Liver (tissue), 3 donors: ENCODE measurements at regions not wholly inside any gene's neighbourhood (a gene's known extent, or its start where the extent isn't known, plus 50 kb on each side); places are given as distances from the start of the nearest gene placed in this dataset.

Source experiments
- CTCF ChIP-seq: fragments of 150-350 bp; IDR thresholded peaks from 2 replicates; pipeline ENCODE4 v1.5.1; 2017; ENCODE audit warnings: improper control_type of control experiment, low read depth, low read length; ENCODE audit not compliant: missing input control
- JUND ChIP-seq, 2 donors: IDR thresholded peaks; 2 replicates each; pipeline ENCODE4 v1.6.1; 2016; ENCODE audit warnings: antibody characterized with exemption in 2 of 2
- MAX ChIP-seq: IDR thresholded peaks from 2 replicates; pipeline ENCODE4 v1.6.1; 2016; ENCODE audit warnings: antibody characterized with exemption
- REST ChIP-seq: IDR thresholded peaks from 2 replicates; pipeline ENCODE4 v1.6.1; 2016; ENCODE audit warnings: antibody characterized with exemption, mild to moderate bottlenecking
- RXRA ChIP-seq, 2 donors: IDR thresholded peaks; 2 replicates each; pipeline ENCODE4 v1.6.1; 2017 to 2018; ENCODE audit warnings: antibody characterized with exemption in 2 of 2, mild to moderate bottlenecking in 1 of 2
- donor health status: healthy.
- donor health status: healthy.

GRCh38 chr6:2441601-2442475 lies 196.4 kb upstream of the GMDS start:
- TF ChIP-seq JUND (IDR thresholded peaks at IDR 0.05) (no peak), RXRA (IDR thresholded peaks at IDR 0.05) (no peak), MAX (no peak), REST (no peak), CTCF (no peak)
